ENCODE measurements at regions not wholly inside any gene's neighbourhood (a gene's known extent, or its start where the extent isn't known, plus 50 kb on each side); places are given as distances from the start of the nearest gene placed in this dataset.

DNA sequence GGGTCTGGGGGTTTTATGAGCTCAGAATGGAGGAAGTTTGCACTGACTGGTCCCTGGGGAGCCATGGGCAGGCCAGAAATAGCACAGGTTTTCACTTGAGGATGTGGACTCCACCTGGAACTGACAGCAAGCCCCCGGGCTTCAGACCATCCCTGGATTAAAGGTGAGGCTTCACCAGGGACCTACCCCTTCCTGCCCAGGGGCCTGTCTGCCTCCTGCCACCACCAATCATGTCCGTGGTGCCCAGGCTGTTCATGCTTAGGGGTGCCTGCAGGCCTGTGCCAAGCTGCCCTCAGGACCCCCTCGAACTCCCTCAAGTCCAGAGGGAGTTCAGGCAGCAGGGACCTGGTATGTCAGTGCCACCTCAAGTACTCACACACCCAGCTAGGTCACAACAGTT is 577.2 kb upstream of the EDIL3 start:
- TF ChIP-seq, protein P1, sequence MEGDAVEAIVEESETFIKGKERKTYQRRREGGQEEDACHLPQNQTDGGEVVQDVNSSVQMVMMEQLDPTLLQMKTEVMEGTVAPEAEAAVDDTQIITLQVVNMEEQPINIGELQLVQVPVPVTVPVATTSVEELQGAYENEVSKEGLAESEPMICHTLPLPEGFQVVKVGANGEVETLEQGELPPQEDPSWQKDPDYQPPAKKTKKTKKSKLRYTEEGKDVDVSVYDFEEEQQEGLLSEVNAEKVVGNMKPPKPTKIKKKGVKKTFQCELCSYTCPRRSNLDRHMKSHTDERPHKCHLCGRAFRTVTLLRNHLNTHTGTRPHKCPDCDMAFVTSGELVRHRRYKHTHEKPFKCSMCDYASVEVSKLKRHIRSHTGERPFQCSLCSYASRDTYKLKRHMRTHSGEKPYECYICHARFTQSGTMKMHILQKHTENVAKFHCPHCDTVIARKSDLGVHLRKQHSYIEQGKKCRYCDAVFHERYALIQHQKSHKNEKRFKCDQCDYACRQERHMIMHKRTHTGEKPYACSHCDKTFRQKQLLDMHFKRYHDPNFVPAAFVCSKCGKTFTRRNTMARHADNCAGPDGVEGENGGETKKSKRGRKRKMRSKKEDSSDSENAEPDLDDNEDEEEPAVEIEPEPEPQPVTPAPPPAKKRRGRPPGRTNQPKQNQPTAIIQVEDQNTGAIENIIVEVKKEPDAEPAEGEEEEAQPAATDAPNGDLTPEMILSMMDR (IDR thresholded peaks at IDR 0.05): no peak
- TF ChIP-seq POLR2A (IDR thresholded peaks at IDR 0.05) (no peak), POLR2AphosphoS5 (IDR thresholded peaks at IDR 0.05) (no peak), EP300 (IDR thresholded peaks at IDR 0.05) (no peak)
